K562 (cell line): ENCODE measurements at regions not wholly inside any gene's neighbourhood (a gene's known extent, or its start where the extent isn't known, plus 50 kb on each side); places are given as distances from the start of the nearest gene placed in this dataset.

Experiments
- GMEB1 ChIP-seq: fragments of 250-450 bp; sonication (Bioruptor Pico); IDR thresholded peaks from 2 replicates; pipeline ENCODE4 v1.4.0; 2020; ENCODE audit warnings: mild to moderate bottlenecking
- ZNF318 ChIP-seq, 2 experiments: fragments of 450-650 bp; IDR thresholded peaks; 2 replicates each; pipeline ENCODE4 v1.6.1; 2016; ENCODE audit warnings: mild to moderate bottlenecking in 2 of 2, borderline replicate concordance in 1 of 2, low read depth in 1 of 2, moderate library complexity in 1 of 2

GRCh38 chr3:44072601-44073540 is 168.8 kb upstream of the TOPAZ1 start (continued):
- TF ChIP-seq GMEB1 (CRISPR knock-in tag) (no peak), ZNF318 (IDR thresholded peaks at IDR 0.05; ENCODE audit: borderline replicate concordance in 1 of 2, low read depth in 1 of 2) (no peak)
